RWPE2 (cell line): ENCODE measurements at regions not wholly inside any gene's neighbourhood (a gene's known extent, or its start where the extent isn't known, plus 50 kb on each side); places are given as distances from the start of the nearest gene placed in this dataset.
"Not testable (repeated sequence)": the region's sequence is repeated elsewhere in the genome, so short reads cannot be mapped to it uniquely, and the experiment has no call there.

Experiments used
- ATAC-seq: fragments of 200-7000 bp; cut with Tn5 transposase; 3 replicates; pipeline ENCODE4 v1.9.1; 2021; ENCODE audit warnings: low read depth
- DNase-seq: peaks from one replicate; pipeline ENCODE4 v3.0.0-alpha.2; 2020; ENCODE audit warnings: low spot score
- H3K27ac ChIP-seq: fragments of 450-650 bp; 2 replicates; pipeline ENCODE4 v1.5.1; 2017; ENCODE audit warnings: mild to moderate bottlenecking; ENCODE audit not compliant: poor library complexity, severe bottlenecking
- H3K27me3 ChIP-seq: fragments of 250-450 bp; sonication (Bioruptor Pico); 2 replicates; pipeline ENCODE4 v1.5.1; 2021; ENCODE audit warnings: mild to moderate bottlenecking, moderate library complexity; ENCODE audit not compliant: insufficient read depth, poor library complexity, severe bottlenecking
- H3K36me3 ChIP-seq: fragments of 250-450 bp; sonication (Bioruptor Pico); 2 replicates; pipeline ENCODE4 v1.5.1; 2020; ENCODE audit warnings: low read depth, mild to moderate bottlenecking, moderate library complexity
- H3K4me1 ChIP-seq: fragments of 250-450 bp; sonication (Bioruptor Pico); 2 replicates; pipeline ENCODE4 v1.5.1; 2021; ENCODE audit warnings: mild to moderate bottlenecking, moderate library complexity; ENCODE audit not compliant: insufficient read depth, poor library complexity, severe bottlenecking
- H3K4me3 ChIP-seq: fragments of 250-450 bp; sonication (Bioruptor Pico); 2 replicates; pipeline ENCODE4 v1.5.1; 2021; ENCODE audit warnings: mild to moderate bottlenecking, moderate library complexity; ENCODE audit not compliant: severe bottlenecking
- H3K9me3 ChIP-seq: fragments of 250-450 bp; sonication (Bioruptor Pico); 2 replicates; pipeline ENCODE4 v1.5.1; 2021; ENCODE audit warnings: mild to moderate bottlenecking, moderate library complexity; ENCODE audit not compliant: severe bottlenecking
- CTCF ChIP-seq: fragments of 450-650 bp; IDR thresholded peaks from one replicate; pipeline ENCODE4 v1.5.1; 2017; ENCODE audit warnings: mild to moderate bottlenecking, moderate library complexity; ENCODE audit not compliant: poor library complexity, severe bottlenecking

GRCh38 chr4:59553063-59553720 is 1646.9 kb upstream of the ADGRL3 start:
- ATAC-seq (peak; percentile 45; the same call in 2 of the 3 replicates), DNase-seq (no peak)
- H3K27me3 ChIP-seq, result no peaks in the 10 kb centered on the region
- no peaks in the 10 kb centered on the region for H3K36me3 ChIP-seq
- H3K9me3 ChIP-seq, result peaks cover under 1% of the 10 kb centered on the region
- peak overlapping the region; percentile 7 for H3K4me3 ChIP-seq
- H3K4me1 ChIP-seq, result no peaks in the 10 kb centered on the region
- no peak for TF ChIP-seq CTCF
- H3K27ac ChIP-seq, result peak overlapping the region; percentile 7

GRCh38 chr4:59553721-59554091 is 1646.4 kb upstream of the ADGRL3 start:
- TF ChIP-seq CTCF, result no peak
- ATAC-seq (peak; percentile 94), DNase-seq (no peak)
- Histone ChIP-seq H3K9me3 (no peaks in the 10 kb centered on the region), H3K4me3 (peak overlapping the region; percentile 7), H3K27me3 (no peaks in the 10 kb centered on the region), H3K27ac (peak overlapping the region; percentile 7), H3K36me3 (no peaks in the 10 kb centered on the region), H3K4me1 (no peaks in the 10 kb centered on the region)

GRCh38 chr4:59556191-59556590 is 1643.9 kb upstream of the ADGRL3 start:
- not testable (repeated sequence) for H3K4me3 ChIP-seq, H3K4me1 ChIP-seq, H3K9me3 ChIP-seq, H3K36me3 ChIP-seq, ATAC-seq, DNase-seq, H3K27me3 ChIP-seq, H3K27ac ChIP-seq

- ATAC-seq, H3K4me3 ChIP-seq, H3K27ac ChIP-seq, H3K4me1 ChIP-seq, H3K36me3 ChIP-seq, H3K9me3 ChIP-seq, H3K27me3 ChIP-seq, DNase-seq: not testable (repeated sequence)
These were observed 1639.9 kb upstream of the ADGRL3 start for GRCh38 chr4:59560141-59560648.

GRCh38 chr4:59565836-59566235 is 1634.3 kb upstream of the ADGRL3 start:
- Histone ChIP-seq H3K27me3 (peaks cover 3% of the 10 kb centered on the region), H3K36me3 (no peaks in the 10 kb centered on the region), H3K4me3 (no peak overlapping the region), H3K27ac (no peak overlapping the region), H3K9me3 (no peaks in the 10 kb centered on the region), H3K4me1 (no peaks in the 10 kb centered on the region)
- ATAC-seq, result no peak
- TF ChIP-seq CTCF, result no peak
- no peak for DNase-seq

- Histone ChIP-seq H3K27me3 (no peaks in the 10 kb centered on the region), H3K9me3 (no peaks in the 10 kb centered on the region), H3K4me3 (no peak overlapping the region), H3K27ac (no peak overlapping the region), H3K36me3 (no peaks in the 10 kb centered on the region), H3K4me1 (no peaks in the 10 kb centered on the region)
- no peak for ATAC-seq
- no peak for TF ChIP-seq CTCF
- no peak for DNase-seq
These were observed 1629.2 kb upstream of the ADGRL3 start for GRCh38 chr4:59570860-59571476.
